ENCODE measurements at regions not wholly inside any gene's neighbourhood (a gene's known extent, or its start where the extent isn't known, plus 50 kb on each side); places are given as distances from the start of the nearest gene placed in this dataset.

DNA sequence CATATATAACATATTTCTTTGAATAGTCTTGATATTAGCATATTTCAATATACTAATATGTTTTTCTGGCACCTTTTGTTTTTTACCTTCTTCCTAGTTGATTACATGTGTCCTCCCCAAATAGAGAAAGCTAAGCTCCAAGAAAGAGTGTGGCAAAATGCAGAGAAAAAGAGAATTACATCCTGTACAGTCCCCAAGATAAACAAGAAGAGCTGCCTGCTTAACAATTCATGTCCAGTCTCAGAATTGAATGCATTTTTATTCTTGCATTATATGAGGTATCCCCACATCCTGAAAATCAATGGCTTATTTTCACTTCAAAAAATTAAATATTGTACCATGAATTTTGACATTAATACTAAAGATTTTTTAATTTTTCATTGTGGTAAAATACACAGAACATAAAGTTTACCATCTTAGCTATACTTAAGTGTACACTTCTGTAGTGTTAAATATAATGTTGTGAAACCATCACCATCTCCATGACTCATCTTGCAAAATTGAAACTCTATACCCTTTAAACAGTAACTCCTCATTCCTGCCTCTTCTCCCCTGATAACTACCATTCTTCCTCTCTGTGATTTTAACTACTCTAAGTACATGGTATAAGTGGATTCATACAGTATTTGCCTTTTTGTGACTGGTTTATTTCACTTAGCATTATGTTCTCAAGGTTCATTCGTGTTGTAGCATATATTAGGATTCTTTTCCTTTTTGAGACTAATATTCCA lies 490.3 kb downstream of the COL12A1 start:
- TF ChIP-seq EGR1 (IDR thresholded peaks at IDR 0.05): no peak
- no peak for TF ChIP-seq FOXM1 (IDR thresholded peaks at IDR 0.05; ENCODE audit: borderline replicate concordance, low read depth)
- no peak for TF ChIP-seq TAF1 (IDR thresholded peaks at IDR 0.05; ENCODE audit: low read depth)
- TF ChIP-seq ZBTB7A (IDR thresholded peaks at IDR 0.05; ENCODE audit: low read depth): no peak
- peak; percentile 28; the same call in 1 of the 2 replicates for TF ChIP-seq CEBPB (IDR thresholded peaks at IDR 0.05)
- TF ChIP-seq RAD21 (IDR thresholded peaks at IDR 0.05; ENCODE audit: low read depth): no peak
- TF ChIP-seq, protein P1, sequence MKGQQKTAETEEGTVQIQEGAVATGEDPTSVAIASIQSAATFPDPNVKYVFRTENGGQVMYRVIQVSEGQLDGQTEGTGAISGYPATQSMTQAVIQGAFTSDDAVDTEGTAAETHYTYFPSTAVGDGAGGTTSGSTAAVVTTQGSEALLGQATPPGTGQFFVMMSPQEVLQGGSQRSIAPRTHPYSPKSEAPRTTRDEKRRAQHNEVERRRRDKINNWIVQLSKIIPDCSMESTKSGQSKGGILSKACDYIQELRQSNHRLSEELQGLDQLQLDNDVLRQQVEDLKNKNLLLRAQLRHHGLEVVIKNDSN (IDR thresholded peaks at IDR 0.05): no peak
- TF ChIP-seq EP300 (IDR thresholded peaks at IDR 0.05; ENCODE audit: borderline replicate concordance): no peak
- no peak for TF ChIP-seq CREB1 (IDR thresholded peaks at IDR 0.05; ENCODE audit: low read depth)

DNA sequence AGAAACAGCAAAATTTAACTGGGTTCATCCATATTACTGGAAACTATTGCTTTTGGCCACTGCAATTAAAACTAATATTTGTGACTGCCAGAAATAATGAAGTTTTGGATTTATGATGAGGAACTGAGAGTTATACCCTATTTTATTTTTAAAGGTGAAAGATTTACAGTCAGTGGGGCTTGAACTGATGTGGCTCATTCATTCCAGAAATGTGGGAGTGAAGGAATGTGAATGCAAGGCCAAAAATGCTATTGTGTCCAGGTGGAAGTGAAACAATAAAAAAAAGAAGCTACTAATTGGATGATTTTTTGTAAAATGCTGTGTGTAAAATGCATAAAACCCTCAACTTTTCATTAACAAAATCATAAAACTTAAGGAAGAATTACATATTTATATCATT lies 491.9 kb downstream of the COL12A1 start:
- peak; percentile 85 for TF ChIP-seq TEAD4 (IDR thresholded peaks at IDR 0.05)
- peak; percentile 59 for TF ChIP-seq NFIC (IDR thresholded peaks at IDR 0.05)
- TF ChIP-seq FOXM1 (IDR thresholded peaks at IDR 0.05; ENCODE audit: borderline replicate concordance, low read depth): peak; percentile 17; the same call in 1 of the 2 replicates
- TF ChIP-seq TAF1 (IDR thresholded peaks at IDR 0.05; ENCODE audit: low read depth): no peak
- no peak for TF ChIP-seq EGR1 (IDR thresholded peaks at IDR 0.05)
- TF ChIP-seq TCF12 (IDR thresholded peaks at IDR 0.05; ENCODE audit: low read depth): peak; percentile 47; the same call in 1 of the 2 replicates
- peak; percentile 65; the same call in 1 of the 2 replicates for TF ChIP-seq EP300 (IDR thresholded peaks at IDR 0.05; ENCODE audit: borderline replicate concordance)

DNA sequence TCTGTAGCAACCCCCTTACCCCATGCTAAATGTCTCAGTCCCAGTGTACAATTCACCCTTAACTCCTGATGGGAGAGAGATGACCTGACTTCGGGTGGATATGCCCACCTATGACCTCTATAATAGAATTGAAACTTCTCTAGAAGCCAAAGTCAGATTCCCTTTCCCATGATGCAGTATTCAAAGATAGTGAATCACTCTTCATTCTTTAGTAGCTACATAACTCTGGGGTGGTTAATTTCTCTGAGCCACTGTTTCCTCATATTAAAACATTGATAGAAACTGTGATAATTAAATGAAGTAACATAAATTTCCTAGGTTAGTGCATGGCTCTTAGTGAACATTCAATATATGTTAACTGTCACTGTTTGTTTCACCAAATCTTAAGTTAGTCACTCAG lies 500.4 kb downstream of the COL12A1 start:
- TF ChIP-seq YY1 (IDR thresholded peaks at IDR 0.05; ENCODE audit: low read depth) (no peak), TCF12 (IDR thresholded peaks at IDR 0.05; ENCODE audit: low read depth) (no peak), TEAD4 (IDR thresholded peaks at IDR 0.05) (no peak), ZBTB7A (IDR thresholded peaks at IDR 0.05; ENCODE audit: low read depth) (no peak), EGR1 (IDR thresholded peaks at IDR 0.05) (no peak), NFIC (IDR thresholded peaks at IDR 0.05) (no peak)
- TF ChIP-seq, protein P2, sequence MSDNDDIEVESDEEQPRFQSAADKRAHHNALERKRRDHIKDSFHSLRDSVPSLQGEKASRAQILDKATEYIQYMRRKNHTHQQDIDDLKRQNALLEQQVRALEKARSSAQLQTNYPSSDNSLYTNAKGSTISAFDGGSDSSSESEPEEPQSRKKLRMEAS (IDR thresholded peaks at IDR 0.05): no peak
- TF ChIP-seq, protein P1 (IDR thresholded peaks at IDR 0.05): no peak

DNA sequence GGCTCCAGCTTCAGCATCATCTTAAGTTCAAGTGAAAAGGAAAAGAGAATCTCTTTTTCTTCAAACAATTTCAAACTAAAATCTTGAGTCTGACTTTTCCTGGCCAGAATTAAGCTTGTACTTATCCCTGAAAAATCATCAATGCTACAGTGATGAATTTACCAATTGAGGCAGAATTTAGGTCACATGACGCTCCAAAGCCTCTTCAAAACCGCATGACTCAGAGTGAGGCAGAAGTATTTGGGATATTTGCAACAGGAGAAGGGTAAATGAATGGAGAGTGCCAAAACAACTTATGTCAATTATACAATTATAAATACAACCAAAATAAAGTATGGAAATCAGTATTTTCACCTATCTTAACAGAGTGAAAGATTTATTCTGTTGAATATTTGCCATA lies 515.5 kb downstream of the COL12A1 start:
- no peak for TF ChIP-seq TAF1 (IDR thresholded peaks at IDR 0.05; ENCODE audit: low read depth)
- TF ChIP-seq, protein P1 (IDR thresholded peaks at IDR 0.05): 0 out of 2 replicates have a peak, but pooled peaks have one; percentile 12

DNA sequence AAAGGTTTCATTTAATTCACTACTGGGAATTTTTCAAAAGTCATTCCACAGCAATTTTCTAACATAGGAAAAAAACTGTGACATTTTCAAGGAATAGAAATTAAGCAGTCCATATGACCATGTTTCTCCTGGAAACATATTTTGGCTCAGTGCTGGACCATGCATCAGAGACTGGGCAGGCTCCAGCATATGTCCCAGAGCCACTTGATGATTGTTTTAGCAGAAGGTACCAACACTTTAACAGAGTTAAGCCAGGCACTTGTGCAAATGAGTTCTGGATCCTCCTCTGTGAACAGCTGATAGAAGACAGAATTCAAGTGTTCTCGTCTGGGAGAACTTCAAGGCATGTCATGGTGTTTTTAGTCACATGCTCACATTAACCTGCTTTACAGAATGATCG lies 516.3 kb downstream of the COL12A1 start:
- TF ChIP-seq, protein P1 (IDR thresholded peaks at IDR 0.05): no peak
- no peak for TF ChIP-seq EP300 (IDR thresholded peaks at IDR 0.05; ENCODE audit: borderline replicate concordance)
- no peak for TF ChIP-seq RAD21 (IDR thresholded peaks at IDR 0.05; ENCODE audit: low read depth)
- no peak for TF ChIP-seq TAF1 (IDR thresholded peaks at IDR 0.05; ENCODE audit: low read depth)
- no peak for TF ChIP-seq EGR1 (IDR thresholded peaks at IDR 0.05)
- TF ChIP-seq CEBPB (IDR thresholded peaks at IDR 0.05): no peak
- no peak for TF ChIP-seq FOXM1 (IDR thresholded peaks at IDR 0.05; ENCODE audit: borderline replicate concordance, low read depth)
- no peak for TF ChIP-seq YY1 (IDR thresholded peaks at IDR 0.05; ENCODE audit: low read depth)
- TF ChIP-seq, protein P3, sequence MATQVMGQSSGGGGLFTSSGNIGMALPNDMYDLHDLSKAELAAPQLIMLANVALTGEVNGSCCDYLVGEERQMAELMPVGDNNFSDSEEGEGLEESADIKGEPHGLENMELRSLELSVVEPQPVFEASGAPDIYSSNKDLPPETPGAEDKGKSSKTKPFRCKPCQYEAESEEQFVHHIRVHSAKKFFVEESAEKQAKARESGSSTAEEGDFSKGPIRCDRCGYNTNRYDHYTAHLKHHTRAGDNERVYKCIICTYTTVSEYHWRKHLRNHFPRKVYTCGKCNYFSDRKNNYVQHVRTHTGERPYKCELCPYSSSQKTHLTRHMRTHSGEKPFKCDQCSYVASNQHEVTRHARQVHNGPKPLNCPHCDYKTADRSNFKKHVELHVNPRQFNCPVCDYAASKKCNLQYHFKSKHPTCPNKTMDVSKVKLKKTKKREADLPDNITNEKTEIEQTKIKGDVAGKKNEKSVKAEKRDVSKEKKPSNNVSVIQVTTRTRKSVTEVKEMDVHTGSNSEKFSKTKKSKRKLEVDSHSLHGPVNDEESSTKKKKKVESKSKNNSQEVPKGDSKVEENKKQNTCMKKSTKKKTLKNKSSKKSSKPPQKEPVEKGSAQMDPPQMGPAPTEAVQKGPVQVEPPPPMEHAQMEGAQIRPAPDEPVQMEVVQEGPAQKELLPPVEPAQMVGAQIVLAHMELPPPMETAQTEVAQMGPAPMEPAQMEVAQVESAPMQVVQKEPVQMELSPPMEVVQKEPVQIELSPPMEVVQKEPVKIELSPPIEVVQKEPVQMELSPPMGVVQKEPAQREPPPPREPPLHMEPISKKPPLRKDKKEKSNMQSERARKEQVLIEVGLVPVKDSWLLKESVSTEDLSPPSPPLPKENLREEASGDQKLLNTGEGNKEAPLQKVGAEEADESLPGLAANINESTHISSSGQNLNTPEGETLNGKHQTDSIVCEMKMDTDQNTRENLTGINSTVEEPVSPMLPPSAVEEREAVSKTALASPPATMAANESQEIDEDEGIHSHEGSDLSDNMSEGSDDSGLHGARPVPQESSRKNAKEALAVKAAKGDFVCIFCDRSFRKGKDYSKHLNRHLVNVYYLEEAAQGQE (IDR thresholded peaks at IDR 0.05; ENCODE audit: low read depth): no peak
- no peak for TF ChIP-seq TEAD4 (IDR thresholded peaks at IDR 0.05)

DNA sequence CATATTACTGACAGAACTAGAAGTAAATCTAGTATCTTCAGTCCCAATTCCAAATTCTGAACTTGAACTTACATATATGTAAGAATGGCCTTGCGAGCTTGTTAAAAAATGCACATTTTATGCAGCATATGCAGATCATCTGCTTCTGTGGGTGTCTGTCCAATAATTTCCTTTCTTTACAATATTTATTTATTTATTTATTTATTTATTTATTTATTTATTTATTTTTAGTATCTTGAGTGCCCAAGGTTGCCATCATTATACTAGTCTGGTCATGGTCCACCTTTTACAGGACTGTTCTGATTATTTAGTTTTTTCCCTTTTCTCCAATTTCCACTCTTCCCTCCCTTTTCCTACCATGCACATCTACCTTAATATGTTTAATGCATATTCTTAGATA lies 528.4 kb downstream of the COL12A1 start:
- no peak for TF ChIP-seq CEBPB (IDR thresholded peaks at IDR 0.05)

DNA sequence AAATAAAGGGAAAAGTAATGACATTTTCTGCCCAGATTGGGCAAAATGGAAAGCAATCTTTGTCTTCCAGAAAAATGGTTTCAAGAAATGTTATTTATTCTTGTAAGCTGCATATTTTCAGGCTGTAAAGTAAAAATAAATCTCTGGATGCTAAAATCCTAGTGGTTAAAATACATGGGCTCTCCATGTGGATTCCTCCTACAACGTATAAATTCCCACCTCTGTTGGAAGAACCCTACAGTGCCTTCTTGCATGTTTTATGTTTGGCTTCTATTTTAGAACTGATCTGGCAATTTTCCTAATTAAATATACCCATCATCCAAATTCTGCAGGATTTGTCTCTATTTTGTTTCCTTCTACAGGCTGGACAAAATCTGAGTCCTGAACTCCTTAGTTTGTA lies 528.9 kb downstream of the COL12A1 start:
- no peak for TF ChIP-seq TEAD4 (IDR thresholded peaks at IDR 0.05)

DNA sequence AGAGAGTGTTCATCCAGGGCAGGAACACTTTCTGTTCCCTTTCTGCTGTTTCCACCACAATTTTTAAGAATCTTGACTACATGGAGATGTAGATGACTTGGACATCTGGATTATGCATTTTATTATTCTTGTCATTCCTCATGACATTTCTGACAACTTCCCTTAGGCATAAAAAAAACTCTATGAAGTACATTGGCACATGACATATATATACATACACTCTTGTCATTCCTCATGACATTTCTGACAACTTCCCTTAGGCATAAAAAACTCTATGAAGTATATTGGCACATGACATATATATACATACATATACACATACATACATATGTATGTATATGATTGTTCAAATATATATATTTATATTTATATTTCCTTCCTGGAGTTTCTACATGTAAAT lies 531.5 kb downstream of the COL12A1 start:
- no peak for TF ChIP-seq CREB1 (IDR thresholded peaks at IDR 0.05; ENCODE audit: low read depth)

Measured in Ishikawa (cell line).